Muscle layer of colon (tissue), 2 donors: ENCODE measurements at regions not wholly inside any gene's neighbourhood (a gene's known extent, or its start where the extent isn't known, plus 50 kb on each side); places are given as distances from the start of the nearest gene placed in this dataset.
"Not testable (repeated sequence)": the region's sequence is repeated elsewhere in the genome, so short reads cannot be mapped to it uniquely, and the experiment has no call there.

ENCODE experiments used
- H3K27ac ChIP-seq: one replicate; pipeline ENCODE4 v1.7.0; 2013; ENCODE audit warnings: low read depth, mild to moderate bottlenecking, low read length, moderate library complexity
- H3K27me3 ChIP-seq, 2 donors: one replicate each; pipeline ENCODE4 v1.7.0; 2013; ENCODE audit warnings: low read length in 2 of 2, mild to moderate bottlenecking in 2 of 2; ENCODE audit not compliant: insufficient read depth in 2 of 2, control insufficient read depth in 1 of 2
- H3K36me3 ChIP-seq: one replicate; pipeline ENCODE4 v1.7.0; 2013; ENCODE audit warnings: mild to moderate bottlenecking, low read length; ENCODE audit not compliant: insufficient read depth
- H3K4me1 ChIP-seq: one replicate; pipeline ENCODE4 v1.7.0; 2013; ENCODE audit warnings: mild to moderate bottlenecking, low read length; ENCODE audit not compliant: insufficient read depth
- H3K4me3 ChIP-seq, 2 donors: one replicate each; pipeline ENCODE4 v1.7.0; 2013; ENCODE audit warnings: low read length in 2 of 2, low read depth in 1 of 2, mild to moderate bottlenecking in 1 of 2, moderate library complexity in 1 of 2
- H3K9ac ChIP-seq: one replicate; pipeline ENCODE4 v1.7.0; 2013; ENCODE audit warnings: low read length
- H3K9me3 ChIP-seq: one replicate; pipeline ENCODE4 v1.7.0; 2013; ENCODE audit warnings: mild to moderate bottlenecking, low read length
- donor health status: abdominal sarcoma.
- donor health status: Adenocarcinoma of cecum.

- Histone ChIP-seq H3K27ac (no peak overlapping the region), H3K36me3 (no peaks in the 10 kb centered on the region), H3K9me3 (no peaks in the 10 kb centered on the region), H3K9ac (no peak overlapping the region), H3K27me3 (no peaks in the 10 kb centered on the region), H3K4me3 (no peak overlapping the region), H3K4me1 (no peaks in the 10 kb centered on the region)
Measured at GRCh38 chr4:66182636-66183035, 512.3 kb upstream of the EPHA5 start.

DNA sequence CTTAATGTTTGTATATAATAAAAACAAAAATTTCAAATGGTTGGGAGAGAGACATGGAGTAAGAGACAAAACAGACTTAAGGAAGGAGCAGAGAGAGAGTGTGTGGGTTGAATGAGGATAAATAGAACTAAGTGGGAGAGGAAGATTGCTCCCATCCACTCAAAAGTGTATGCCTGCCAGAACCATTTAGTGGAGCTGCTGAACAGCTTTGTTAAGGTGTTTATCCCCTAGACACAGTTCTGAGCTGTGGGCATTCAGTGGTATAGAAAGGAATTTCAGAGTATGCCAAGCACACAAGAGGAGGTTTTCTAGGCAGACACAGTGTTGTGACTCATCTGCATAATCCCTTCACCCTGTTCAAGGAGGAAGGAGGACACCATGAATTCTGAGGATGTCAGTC lies 508.6 kb upstream of the EPHA5 start:
- Histone ChIP-seq H3K27me3 (no peaks in the 10 kb centered on the region), H3K9ac (no peak overlapping the region), H3K36me3 (no peaks in the 10 kb centered on the region), H3K4me3 (no peak overlapping the region), H3K4me1 (no peaks in the 10 kb centered on the region), H3K9me3 (no peaks in the 10 kb centered on the region), H3K27ac (no peak overlapping the region)

GRCh38 chr4:66169341-66169740 lies 499.1 kb upstream of the EPHA5 start:
- H3K27me3 ChIP-seq = no peaks in the 10 kb centered on the region
- no peaks in the 10 kb centered on the region for H3K36me3 ChIP-seq
- H3K4me3 ChIP-seq = no peak overlapping the region
- H3K9me3 ChIP-seq = no peaks in the 10 kb centered on the region
- H3K9ac ChIP-seq = no peak overlapping the region
- no peak overlapping the region for H3K27ac ChIP-seq
- no peaks in the 10 kb centered on the region for H3K4me1 ChIP-seq

- no peak overlapping the region for H3K4me3 ChIP-seq
- no peak overlapping the region for H3K9ac ChIP-seq
- no peak overlapping the region for H3K27ac ChIP-seq
- H3K9me3 ChIP-seq = no peaks in the 10 kb centered on the region
- no peaks in the 10 kb centered on the region for H3K36me3 ChIP-seq
- H3K27me3 ChIP-seq = no peaks in the 10 kb centered on the region
- H3K4me1 ChIP-seq = no peaks in the 10 kb centered on the region
Measured at GRCh38 chr4:66164869-66165268, 494.6 kb upstream of the EPHA5 start.

DNA sequence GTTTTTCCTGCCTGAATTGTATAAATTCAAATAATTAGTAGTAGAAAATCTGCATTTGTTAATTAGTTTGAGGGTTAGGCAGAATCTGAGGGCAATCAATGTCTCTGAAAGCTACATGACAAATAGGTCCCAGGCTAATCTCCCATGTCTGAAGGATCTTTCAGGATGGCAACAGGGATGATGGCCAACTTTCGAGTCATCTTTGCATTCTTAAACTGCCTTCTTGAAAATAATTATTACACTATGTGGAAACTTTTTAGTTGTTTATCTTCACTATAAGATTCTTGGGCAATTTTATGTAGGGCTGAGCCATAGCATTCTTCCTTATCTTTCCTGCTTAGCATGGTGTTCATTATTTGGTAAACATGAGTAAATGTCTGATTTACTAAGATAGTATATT lies 490.3 kb upstream of the EPHA5 start:
- no peak overlapping the region for H3K27ac ChIP-seq
- H3K4me3 ChIP-seq = no peak overlapping the region
- H3K4me1 ChIP-seq = no peaks in the 10 kb centered on the region
- no peaks in the 10 kb centered on the region for H3K9me3 ChIP-seq
- no peaks in the 10 kb centered on the region for H3K27me3 ChIP-seq
- no peak overlapping the region for H3K9ac ChIP-seq
- no peaks in the 10 kb centered on the region for H3K36me3 ChIP-seq

DNA sequence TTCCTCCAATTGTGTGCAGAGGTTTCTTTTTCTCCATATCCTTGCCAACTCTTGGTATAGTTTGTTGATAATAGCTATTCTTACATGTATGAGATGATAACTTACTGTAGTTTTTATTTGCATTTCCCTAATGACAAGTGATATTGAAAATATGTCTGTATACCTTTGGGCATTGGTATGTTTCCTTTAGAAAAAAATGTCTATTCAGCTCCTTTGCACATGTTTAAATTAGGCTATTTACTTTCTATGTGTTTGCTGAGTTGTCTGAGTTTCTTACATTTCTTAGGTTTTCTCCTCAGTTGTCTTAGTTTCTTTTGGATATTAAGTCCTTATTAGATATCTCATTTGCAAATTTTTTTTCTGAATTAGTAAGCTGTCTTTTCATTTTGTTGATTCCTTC lies 487.3 kb upstream of the EPHA5 start:
- Histone ChIP-seq H3K9ac (no peak overlapping the region), H3K27me3 (no peaks in the 10 kb centered on the region), H3K36me3 (no peaks in the 10 kb centered on the region), H3K4me3 (no peak overlapping the region), H3K9me3 (no peaks in the 10 kb centered on the region), H3K27ac (no peak overlapping the region), H3K4me1 (no peaks in the 10 kb centered on the region)

DNA sequence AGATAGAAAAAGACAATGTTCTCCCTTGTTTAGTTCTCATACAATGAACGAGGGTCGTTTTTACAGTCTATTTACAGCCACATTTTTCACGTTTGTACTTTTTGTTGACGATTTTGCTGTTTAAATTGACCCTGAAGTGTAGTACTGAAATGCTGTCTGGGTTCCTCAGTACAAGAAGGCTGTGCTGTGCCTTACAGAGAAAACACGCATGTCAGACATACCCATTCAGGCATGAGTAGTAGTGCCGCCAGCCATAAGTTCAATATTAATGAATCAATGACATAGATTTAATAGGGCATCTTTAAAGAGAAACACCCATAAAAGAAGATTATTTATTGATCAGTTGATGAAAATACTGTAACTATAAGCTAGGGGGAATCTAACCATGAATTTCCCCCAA lies 459.8 kb upstream of the EPHA5 start:
- H3K4me1 ChIP-seq = no peaks in the 10 kb centered on the region
- no peak overlapping the region for H3K4me3 ChIP-seq
- no peaks in the 10 kb centered on the region for H3K36me3 ChIP-seq

GRCh38 chr4:66123831-66124413 lies 453.6 kb upstream of the EPHA5 start:
- Histone ChIP-seq H3K36me3 (no peaks in the 10 kb centered on the region), H3K4me1 (no peaks in the 10 kb centered on the region), H3K9ac (no peak overlapping the region), H3K9me3 (no peaks in the 10 kb centered on the region), H3K4me3 (no peak overlapping the region), H3K27ac (no peak overlapping the region), H3K27me3 (no peaks in the 10 kb centered on the region)

More for the DNA sequence above, 459.8 kb upstream of the EPHA5 start:
- Histone ChIP-seq H3K27ac (no peak overlapping the region), H3K9ac (no peak overlapping the region), H3K27me3 (no peaks in the 10 kb centered on the region), H3K9me3 (no peaks in the 10 kb centered on the region)

DNA sequence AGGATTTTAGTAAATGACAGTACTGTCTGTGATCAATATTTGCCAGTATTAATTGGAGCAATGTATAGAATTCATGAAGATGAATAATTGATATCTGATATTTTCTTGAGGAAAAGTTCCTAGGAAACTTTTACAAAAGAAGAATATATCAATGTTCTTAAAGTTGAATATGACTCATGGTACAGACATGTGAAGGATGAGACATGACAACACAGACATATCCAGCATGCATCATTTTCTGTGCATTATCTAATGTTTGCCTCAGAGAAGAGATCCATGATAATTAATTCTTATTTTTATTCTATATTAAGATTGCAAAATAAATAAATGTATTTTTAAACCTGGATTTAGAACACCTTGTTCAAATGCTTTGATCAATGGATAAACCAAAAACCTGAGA lies 452.9 kb upstream of the EPHA5 start:
- Histone ChIP-seq H3K27me3 (no peaks in the 10 kb centered on the region), H3K4me1 (no peaks in the 10 kb centered on the region), H3K9ac (no peak overlapping the region), H3K27ac (no peak overlapping the region), H3K9me3 (no peaks in the 10 kb centered on the region), H3K4me3 (no peak overlapping the region), H3K36me3 (no peaks in the 10 kb centered on the region)

- not testable (repeated sequence) for H3K9ac ChIP-seq, H3K4me3 ChIP-seq, H3K27me3 ChIP-seq, H3K36me3 ChIP-seq, H3K27ac ChIP-seq, H3K4me1 ChIP-seq, H3K9me3 ChIP-seq
Measured at GRCh38 chr4:66115231-66115630, 444.9 kb upstream of the EPHA5 start.

DNA sequence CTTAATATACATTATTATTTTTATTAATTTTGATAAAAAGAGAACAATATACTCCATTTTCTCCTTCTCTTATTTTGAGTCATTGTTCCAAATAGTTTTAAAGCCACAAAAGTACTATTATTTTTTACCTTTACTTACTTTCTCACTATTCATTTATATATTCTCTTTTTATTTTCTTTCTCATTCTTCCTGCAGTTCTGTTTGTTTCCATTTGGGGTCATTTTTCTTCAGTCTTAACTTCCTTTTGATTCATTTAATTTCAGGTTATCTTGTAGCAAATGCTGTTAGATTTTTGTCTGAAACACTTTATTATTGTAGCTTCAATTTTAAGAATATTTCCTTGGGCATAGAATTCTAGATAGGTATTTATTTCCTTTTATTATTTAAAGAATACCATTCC lies 438.6 kb upstream of the EPHA5 start:
- Histone ChIP-seq H3K36me3 (no peaks in the 10 kb centered on the region), H3K4me1 (no peaks in the 10 kb centered on the region), H3K27ac (no peak overlapping the region), H3K9me3 (no peaks in the 10 kb centered on the region), H3K9ac (no peak overlapping the region), H3K4me3 (no peak overlapping the region), H3K27me3 (no peaks in the 10 kb centered on the region)

- Histone ChIP-seq H3K9me3 (no peaks in the 10 kb centered on the region), H3K27ac (no peak overlapping the region), H3K4me1 (no peaks in the 10 kb centered on the region), H3K4me3 (no peak overlapping the region), H3K36me3 (no peaks in the 10 kb centered on the region), H3K27me3 (no peaks in the 10 kb centered on the region), H3K9ac (no peak overlapping the region)
Measured at GRCh38 chr4:66097218-66097617, 426.9 kb upstream of the EPHA5 start.
